Left renal cortex interstitium (tissue), 4 donors: ENCODE measurements at regions not wholly inside any gene's neighbourhood (a gene's known extent, or its start where the extent isn't known, plus 50 kb on each side); places are given as distances from the start of the nearest gene placed in this dataset.
"Not testable (repeated sequence)": the region's sequence is repeated elsewhere in the genome, so short reads cannot be mapped to it uniquely, and the experiment has no call there.

Experiments
- DNase-seq, 4 donors: peaks; one replicate each; pipeline ENCODE4 v3.0.0-alpha.2; 2013; ENCODE audit warnings: low read depth in 4 of 4, low spot score in 2 of 4, missing footprints in 1 of 4

GRCh38 chr1:192517716-192518355 is 57.7 kb upstream of the RGS1 start:
- not testable (repeated sequence) for DNase-seq

DNA sequence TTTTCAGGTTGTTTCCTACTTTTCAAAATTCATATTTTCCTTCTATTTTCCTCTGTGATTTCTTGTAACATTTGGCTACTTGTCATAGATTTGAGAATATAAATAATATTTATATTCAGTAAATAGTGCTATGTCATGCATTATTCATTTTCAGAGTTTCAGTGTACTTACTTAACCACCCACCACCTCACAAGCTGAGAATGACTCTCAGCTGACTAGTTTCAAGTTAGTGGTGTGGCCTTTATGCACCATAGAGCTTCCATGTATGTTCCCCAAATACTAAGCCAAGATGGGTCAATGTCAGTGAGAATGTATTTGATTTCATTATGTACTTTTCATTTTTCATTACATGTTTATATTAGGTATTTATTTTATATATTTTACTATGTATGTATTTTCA is 56.9 kb upstream of the RGS1 start:
- DNase-seq: no peak

DNA sequence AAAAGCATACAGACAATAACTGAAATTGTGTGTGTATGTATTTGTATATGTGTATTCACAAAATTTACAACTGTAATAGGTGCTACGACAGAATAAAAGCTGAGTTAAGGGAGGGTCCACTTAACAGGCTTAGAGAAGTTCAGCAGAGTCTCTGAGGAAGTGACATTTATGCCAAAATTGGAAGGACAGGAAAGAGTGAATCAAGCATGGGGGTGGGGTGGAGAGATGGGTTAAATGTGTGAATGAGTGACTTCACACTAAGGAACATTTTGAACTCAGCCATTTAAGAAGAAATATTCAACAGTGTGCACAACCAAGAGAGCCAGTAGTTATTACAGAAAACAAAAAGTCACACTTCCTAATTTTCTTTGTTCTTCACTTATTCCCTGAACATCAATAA is 53.8 kb upstream of the RGS1 start:
- DNase-seq: no peak

DNA sequence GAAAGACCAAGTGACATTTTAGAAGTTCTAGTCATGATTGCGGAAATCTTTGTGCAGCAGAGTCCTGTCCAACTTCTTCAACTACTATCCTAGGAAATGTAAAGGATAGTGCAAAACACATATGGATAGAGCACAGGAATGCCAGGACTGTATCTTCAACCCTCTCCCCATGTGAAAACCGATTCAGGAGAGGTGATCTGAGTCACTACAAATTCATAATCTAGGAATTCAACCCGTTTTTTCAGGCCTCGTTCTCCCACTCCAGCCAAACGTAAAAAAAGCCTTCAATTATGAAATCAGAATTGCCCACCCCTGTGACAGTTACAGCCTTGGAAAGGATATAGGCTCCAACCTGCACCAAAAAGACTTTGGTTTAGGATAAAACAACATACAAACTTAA is 52.9 kb upstream of the RGS1 start:
- no peak for DNase-seq

DNA sequence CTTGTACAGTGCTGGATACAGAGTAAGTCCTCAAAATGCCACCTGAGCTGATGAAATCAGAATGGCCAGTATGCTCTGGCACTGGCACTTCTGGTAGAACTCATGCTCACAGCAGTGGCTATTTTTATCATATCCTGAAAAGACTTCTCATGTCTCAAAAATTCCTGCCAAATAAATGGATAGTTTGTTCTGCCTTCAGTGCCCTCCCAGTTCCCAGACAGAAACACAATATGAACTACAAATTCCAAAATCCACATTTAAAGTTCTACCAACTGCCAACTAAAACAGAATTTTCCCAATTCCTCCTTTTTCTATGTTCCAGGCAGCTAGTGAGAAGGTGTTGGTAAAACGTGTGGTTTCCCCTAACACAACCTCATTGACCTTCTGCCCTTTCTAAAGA is 51.4 kb upstream of the RGS1 start:
- DNase-seq: no peak
